ENCODE measurements at regions not wholly inside any gene's neighbourhood (a gene's known extent, or its start where the extent isn't known, plus 50 kb on each side); places are given as distances from the start of the nearest gene placed in this dataset.

- H3K4me1 ChIP-seq (ENCODE audit: control insufficient read depth in 1 of 2, insufficient read depth in 2 of 2, low read length in 2 of 2) = no peaks in the 10 kb centered on the region
- H3K4me3 ChIP-seq (ENCODE audit: low read depth in 1 of 2, low read length in 2 of 2) = no peak overlapping the region
- H3K27ac ChIP-seq (ENCODE audit: low read depth, low read length) = no peak overlapping the region
- peaks cover 0 to 3% of the 10 kb centered on the region in 2 donors for H3K27me3 ChIP-seq (ENCODE audit: control insufficient read depth in 1 of 2, insufficient read depth in 2 of 2, low read length in 2 of 2)
- H3K9me3 ChIP-seq (ENCODE audit: control insufficient read depth in 1 of 2, low read length in 2 of 2) = no peaks in the 10 kb centered on the region
- no peak overlapping the region for H3K9ac ChIP-seq (ENCODE audit: low read depth in 1 of 2, low read length in 2 of 2)
- no peaks in the 10 kb centered on the region for H3K36me3 ChIP-seq (ENCODE audit: control insufficient read depth in 1 of 2, insufficient read depth in 2 of 2, low read length in 2 of 2)
Measured at GRCh38 chr2:121101093-121101715, 183.8 kb downstream of the TFCP2L1 start.

DNA sequence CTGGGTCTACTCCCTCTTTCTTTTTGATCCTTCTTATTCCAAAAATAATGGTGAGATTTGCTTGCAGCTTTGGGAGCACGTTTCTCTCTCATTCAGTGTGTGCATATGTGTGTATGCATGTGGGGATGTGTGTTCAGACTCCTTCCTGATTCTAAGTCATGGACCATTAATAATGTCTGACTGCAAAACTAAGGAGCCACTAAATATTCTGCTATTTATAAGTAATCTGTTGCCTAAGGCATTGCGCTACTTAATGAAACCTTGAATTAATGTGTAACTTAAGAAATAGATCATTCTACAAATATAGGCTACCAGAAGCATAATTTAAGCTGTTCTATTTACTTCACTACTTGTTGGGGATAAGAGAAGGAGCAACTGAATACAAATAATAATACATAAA, 182.1 kb downstream of the TFCP2L1 start:
- H3K9ac ChIP-seq (ENCODE audit: low read depth in 1 of 2, low read length in 2 of 2) = no peak overlapping the region
- H3K36me3 ChIP-seq (ENCODE audit: control insufficient read depth in 1 of 2, insufficient read depth in 2 of 2, low read length in 2 of 2) = no peaks in the 10 kb centered on the region
- no peaks in the 10 kb centered on the region for H3K4me1 ChIP-seq (ENCODE audit: control insufficient read depth in 1 of 2, insufficient read depth in 2 of 2, low read length in 2 of 2)
- H3K27me3 ChIP-seq (ENCODE audit: control insufficient read depth in 1 of 2, insufficient read depth in 2 of 2, low read length in 2 of 2) = peaks cover 0 to 3% of the 10 kb centered on the region in 2 donors
- no peak overlapping the region for H3K27ac ChIP-seq (ENCODE audit: low read depth, low read length)
- no peak overlapping the region for H3K4me3 ChIP-seq (ENCODE audit: low read depth in 1 of 2, low read length in 2 of 2)
- no peaks in the 10 kb centered on the region for H3K9me3 ChIP-seq (ENCODE audit: control insufficient read depth in 1 of 2, low read length in 2 of 2)

DNA sequence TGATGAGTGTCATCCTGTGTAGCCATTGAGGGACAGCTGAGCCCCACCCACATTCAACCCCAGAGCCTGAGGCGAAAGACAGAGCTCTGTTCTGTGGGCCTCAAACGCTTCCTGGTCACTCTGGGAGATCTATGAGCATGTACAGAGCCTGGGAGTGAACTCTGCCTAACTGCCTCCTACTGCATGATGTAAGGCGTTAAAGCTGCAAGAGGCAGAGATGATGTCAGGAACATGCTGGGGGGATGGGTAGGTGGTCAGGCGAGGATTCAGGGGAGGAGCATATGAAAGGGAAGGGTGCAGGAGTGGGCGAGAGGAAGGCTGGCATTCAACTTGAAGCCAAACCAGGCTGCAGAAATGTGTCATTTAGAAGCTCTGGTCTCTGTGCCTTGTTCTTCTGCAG, 181.0 kb downstream of the TFCP2L1 start:
- Histone ChIP-seq H3K4me1 (ENCODE audit: control insufficient read depth in 1 of 2, insufficient read depth in 2 of 2, low read length in 2 of 2) (no peaks in the 10 kb centered on the region), H3K27me3 (ENCODE audit: control insufficient read depth in 1 of 2, insufficient read depth in 2 of 2, low read length in 2 of 2) (peaks cover 0 to 3% of the 10 kb centered on the region in 2 donors), H3K4me3 (ENCODE audit: low read depth in 1 of 2, low read length in 2 of 2) (no peak overlapping the region), H3K9me3 (ENCODE audit: control insufficient read depth in 1 of 2, low read length in 2 of 2) (no peaks in the 10 kb centered on the region), H3K27ac (ENCODE audit: low read depth, low read length) (no peak overlapping the region), H3K9ac (ENCODE audit: low read depth in 1 of 2, low read length in 2 of 2) (no peak overlapping the region), H3K36me3 (ENCODE audit: control insufficient read depth in 1 of 2, insufficient read depth in 2 of 2, low read length in 2 of 2) (no peaks in the 10 kb centered on the region)

DNA sequence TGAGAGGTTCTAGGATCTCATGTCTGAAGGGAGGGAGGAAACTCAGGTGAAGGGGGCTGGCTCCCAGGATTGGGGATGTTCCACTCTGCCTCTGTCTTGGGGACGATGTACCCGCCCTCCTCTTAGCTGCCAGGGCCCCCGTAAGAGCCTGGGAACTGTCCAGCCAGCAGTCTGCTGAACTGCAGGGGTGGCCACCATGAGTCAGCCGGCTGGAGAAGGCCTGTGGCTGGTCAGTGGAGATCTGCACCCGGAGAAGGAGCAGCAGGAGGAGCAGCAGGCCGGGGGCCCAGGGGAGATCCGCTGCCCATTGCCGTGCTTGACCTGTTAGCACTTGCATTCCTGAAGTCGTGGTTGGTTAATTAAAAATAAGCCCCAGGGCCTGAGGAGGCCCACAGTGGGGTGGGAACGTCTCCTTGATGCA, 180.3 kb downstream of the TFCP2L1 start:
- H3K9me3 ChIP-seq (ENCODE audit: control insufficient read depth in 1 of 2, low read length in 2 of 2) = no peaks in the 10 kb centered on the region
- H3K4me3 ChIP-seq (ENCODE audit: low read depth in 1 of 2, low read length in 2 of 2) = no peak overlapping the region
- no peak overlapping the region for H3K27ac ChIP-seq (ENCODE audit: low read depth, low read length)
- H3K4me1 ChIP-seq (ENCODE audit: control insufficient read depth in 1 of 2, insufficient read depth in 2 of 2, low read length in 2 of 2) = no peaks in the 10 kb centered on the region
- no peak overlapping the region for H3K9ac ChIP-seq (ENCODE audit: low read depth in 1 of 2, low read length in 2 of 2)
- peaks cover 0 to 3% of the 10 kb centered on the region in 2 donors for H3K27me3 ChIP-seq (ENCODE audit: control insufficient read depth in 1 of 2, insufficient read depth in 2 of 2, low read length in 2 of 2)
- H3K36me3 ChIP-seq (ENCODE audit: control insufficient read depth in 1 of 2, insufficient read depth in 2 of 2, low read length in 2 of 2) = no peaks in the 10 kb centered on the region

DNA sequence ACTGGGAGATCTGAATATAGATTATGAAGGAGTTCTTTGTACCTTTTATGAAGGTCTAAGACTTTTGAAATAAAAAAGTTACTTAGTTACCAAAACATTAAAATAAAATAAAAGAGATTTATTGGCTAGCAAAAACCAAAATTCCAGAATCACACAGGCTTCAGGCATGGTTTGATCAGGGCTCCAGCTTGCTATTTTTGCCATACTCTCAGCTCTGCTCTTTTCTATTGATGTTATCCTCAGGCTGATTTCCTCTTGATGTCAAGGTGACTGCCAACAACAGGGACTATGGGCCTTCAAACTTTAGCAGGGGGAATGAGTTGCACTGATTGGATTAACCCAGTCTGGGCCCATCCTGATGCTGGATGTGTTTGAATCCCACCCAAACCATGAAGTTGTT, 174.1 kb downstream of the TFCP2L1 start:
- H3K4me1 ChIP-seq (ENCODE audit: control insufficient read depth in 1 of 2, insufficient read depth in 2 of 2, low read length in 2 of 2) = no peaks in the 10 kb centered on the region
- H3K27ac ChIP-seq (ENCODE audit: low read depth, low read length) = no peak overlapping the region
- no peaks in the 10 kb centered on the region for H3K9me3 ChIP-seq (ENCODE audit: control insufficient read depth in 1 of 2, low read length in 2 of 2)
- no peak overlapping the region for H3K9ac ChIP-seq (ENCODE audit: low read depth in 1 of 2, low read length in 2 of 2)
- no peak overlapping the region for H3K4me3 ChIP-seq (ENCODE audit: low read depth in 1 of 2, low read length in 2 of 2)
- no peaks in the 10 kb centered on the region for H3K36me3 ChIP-seq (ENCODE audit: control insufficient read depth in 1 of 2, insufficient read depth in 2 of 2, low read length in 2 of 2)
- H3K27me3 ChIP-seq (ENCODE audit: control insufficient read depth in 1 of 2, insufficient read depth in 2 of 2, low read length in 2 of 2) = no peaks in the 10 kb centered on the region

- no peaks in the 10 kb centered on the region for H3K4me1 ChIP-seq (ENCODE audit: control insufficient read depth in 1 of 2, insufficient read depth in 2 of 2, low read length in 2 of 2)
- no peak overlapping the region for H3K4me3 ChIP-seq (ENCODE audit: low read depth in 1 of 2, low read length in 2 of 2)
- no peaks in the 10 kb centered on the region for H3K9me3 ChIP-seq (ENCODE audit: control insufficient read depth in 1 of 2, low read length in 2 of 2)
- no peak overlapping the region for H3K27ac ChIP-seq (ENCODE audit: low read depth, low read length)
- no peak overlapping the region for H3K9ac ChIP-seq (ENCODE audit: low read depth in 1 of 2, low read length in 2 of 2)
- H3K36me3 ChIP-seq (ENCODE audit: control insufficient read depth in 1 of 2, insufficient read depth in 2 of 2, low read length in 2 of 2) = no peaks in the 10 kb centered on the region
- no peaks in the 10 kb centered on the region for H3K27me3 ChIP-seq (ENCODE audit: control insufficient read depth in 1 of 2, insufficient read depth in 2 of 2, low read length in 2 of 2)
Measured at GRCh38 chr2:121118951-121119350, 166.1 kb downstream of the TFCP2L1 start.

DNA sequence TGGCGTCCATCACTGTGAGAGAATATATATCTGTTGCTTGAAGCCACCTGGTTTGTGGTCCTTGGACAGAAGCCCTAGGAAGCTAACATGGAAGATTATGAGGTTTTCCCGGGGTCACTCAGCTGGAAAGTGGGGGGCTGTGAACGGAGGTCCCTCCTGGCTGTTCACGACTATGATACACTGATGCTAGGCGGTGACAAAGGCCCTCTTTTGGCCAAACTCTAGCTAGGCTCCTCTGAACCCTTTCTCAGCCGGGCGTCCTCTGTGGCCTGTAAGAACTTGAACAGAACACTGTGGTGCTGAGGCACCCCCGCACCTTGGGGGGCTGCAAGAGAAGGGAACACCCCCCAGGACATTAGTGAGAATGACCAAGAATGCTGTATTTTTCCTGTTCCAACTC, 164.6 kb downstream of the TFCP2L1 start:
- no peak overlapping the region for H3K9ac ChIP-seq (ENCODE audit: low read depth in 1 of 2, low read length in 2 of 2)
- H3K36me3 ChIP-seq (ENCODE audit: control insufficient read depth in 1 of 2, insufficient read depth in 2 of 2, low read length in 2 of 2) = no peaks in the 10 kb centered on the region
- H3K9me3 ChIP-seq (ENCODE audit: control insufficient read depth in 1 of 2, low read length in 2 of 2) = no peaks in the 10 kb centered on the region
- no peaks in the 10 kb centered on the region for H3K4me1 ChIP-seq (ENCODE audit: control insufficient read depth in 1 of 2, insufficient read depth in 2 of 2, low read length in 2 of 2)
- no peak overlapping the region for H3K27ac ChIP-seq (ENCODE audit: low read depth, low read length)
- H3K27me3 ChIP-seq (ENCODE audit: control insufficient read depth in 1 of 2, insufficient read depth in 2 of 2, low read length in 2 of 2) = no peaks in the 10 kb centered on the region
- H3K4me3 ChIP-seq (ENCODE audit: low read depth in 1 of 2, low read length in 2 of 2) = no peak overlapping the region

- H3K36me3 ChIP-seq (ENCODE audit: control insufficient read depth in 1 of 2, insufficient read depth in 2 of 2, low read length in 2 of 2) = no peaks in the 10 kb centered on the region
- no peak overlapping the region for H3K4me3 ChIP-seq (ENCODE audit: low read depth in 1 of 2, low read length in 2 of 2)
- no peaks in the 10 kb centered on the region for H3K27me3 ChIP-seq (ENCODE audit: control insufficient read depth in 1 of 2, insufficient read depth in 2 of 2, low read length in 2 of 2)
- no peak overlapping the region for H3K27ac ChIP-seq (ENCODE audit: low read depth, low read length)
- H3K9me3 ChIP-seq (ENCODE audit: control insufficient read depth in 1 of 2, low read length in 2 of 2) = no peaks in the 10 kb centered on the region
- no peak overlapping the region for H3K9ac ChIP-seq (ENCODE audit: low read depth in 1 of 2, low read length in 2 of 2)
- H3K4me1 ChIP-seq (ENCODE audit: control insufficient read depth in 1 of 2, insufficient read depth in 2 of 2, low read length in 2 of 2) = no peaks in the 10 kb centered on the region
Measured at GRCh38 chr2:121120991-121121390, 164.0 kb downstream of the TFCP2L1 start.

GRCh38 chr2:121121661-121122060, 163.3 kb downstream of the TFCP2L1 start:
- H3K9ac ChIP-seq (ENCODE audit: low read depth in 1 of 2, low read length in 2 of 2) = no peak overlapping the region
- no peaks in the 10 kb centered on the region for H3K4me1 ChIP-seq (ENCODE audit: control insufficient read depth in 1 of 2, insufficient read depth in 2 of 2, low read length in 2 of 2)
- no peaks in the 10 kb centered on the region for H3K9me3 ChIP-seq (ENCODE audit: control insufficient read depth in 1 of 2, low read length in 2 of 2)
- H3K4me3 ChIP-seq (ENCODE audit: low read depth in 1 of 2, low read length in 2 of 2) = no peak overlapping the region
- no peak overlapping the region for H3K27ac ChIP-seq (ENCODE audit: low read depth, low read length)
- no peaks in the 10 kb centered on the region for H3K27me3 ChIP-seq (ENCODE audit: control insufficient read depth in 1 of 2, insufficient read depth in 2 of 2, low read length in 2 of 2)
- no peaks in the 10 kb centered on the region for H3K36me3 ChIP-seq (ENCODE audit: control insufficient read depth in 1 of 2, insufficient read depth in 2 of 2, low read length in 2 of 2)

DNA sequence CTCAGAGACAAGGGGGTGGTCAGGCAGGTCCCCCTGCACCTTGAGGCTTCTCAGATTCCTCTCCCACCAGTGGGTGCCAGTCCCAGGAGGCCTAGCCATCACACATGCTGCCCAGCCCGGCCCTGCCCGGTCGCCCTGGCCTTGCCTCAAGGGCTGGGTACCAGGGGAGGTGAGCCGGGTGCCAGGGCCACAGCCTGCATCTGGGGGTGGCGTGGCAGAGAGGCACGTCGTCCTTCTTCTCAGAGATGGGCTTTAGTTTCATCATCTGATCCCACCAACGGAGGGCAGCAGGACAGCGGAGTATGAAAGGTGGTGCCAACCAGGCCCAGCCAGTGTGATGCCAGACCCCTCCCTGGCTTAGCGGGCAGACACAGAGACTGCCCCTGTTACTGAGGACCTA, 161.7 kb downstream of the TFCP2L1 start:
- Histone ChIP-seq H3K4me3 (ENCODE audit: low read depth in 1 of 2, low read length in 2 of 2) (no peak overlapping the region), H3K9ac (ENCODE audit: low read depth in 1 of 2, low read length in 2 of 2) (no peak overlapping the region)

GRCh38 chr2:121124330-121124729, 160.7 kb downstream of the TFCP2L1 start:
- Histone ChIP-seq H3K27ac (ENCODE audit: low read depth, low read length) (no peak overlapping the region), H3K27me3 (ENCODE audit: control insufficient read depth in 1 of 2, insufficient read depth in 2 of 2, low read length in 2 of 2) (no peaks in the 10 kb centered on the region), H3K9ac (ENCODE audit: low read depth in 1 of 2, low read length in 2 of 2) (no peak overlapping the region), H3K9me3 (ENCODE audit: control insufficient read depth in 1 of 2, low read length in 2 of 2) (no peaks in the 10 kb centered on the region), H3K4me1 (ENCODE audit: control insufficient read depth in 1 of 2, insufficient read depth in 2 of 2, low read length in 2 of 2) (peaks cover 0 to 4% of the 10 kb centered on the region in 2 donors), H3K36me3 (ENCODE audit: control insufficient read depth in 1 of 2, insufficient read depth in 2 of 2, low read length in 2 of 2) (no peaks in the 10 kb centered on the region), H3K4me3 (ENCODE audit: low read depth in 1 of 2, low read length in 2 of 2) (no peak overlapping the region)

More for the DNA sequence above, 161.7 kb downstream of the TFCP2L1 start:
- no peaks in the 10 kb centered on the region for H3K36me3 ChIP-seq (ENCODE audit: control insufficient read depth in 1 of 2, insufficient read depth in 2 of 2, low read length in 2 of 2)
- peaks cover 0 to under 1% of the 10 kb centered on the region in 2 donors for H3K4me1 ChIP-seq (ENCODE audit: control insufficient read depth in 1 of 2, insufficient read depth in 2 of 2, low read length in 2 of 2)
- H3K27ac ChIP-seq (ENCODE audit: low read depth, low read length) = no peak overlapping the region
- H3K27me3 ChIP-seq (ENCODE audit: control insufficient read depth in 1 of 2, insufficient read depth in 2 of 2, low read length in 2 of 2) = no peaks in the 10 kb centered on the region
- H3K9me3 ChIP-seq (ENCODE audit: control insufficient read depth in 1 of 2, low read length in 2 of 2) = no peaks in the 10 kb centered on the region
